ENCODE measurements at regions not wholly inside any gene's neighbourhood (a gene's known extent, or its start where the extent isn't known, plus 50 kb on each side); places are given as distances from the start of the nearest gene placed in this dataset.

DNA sequence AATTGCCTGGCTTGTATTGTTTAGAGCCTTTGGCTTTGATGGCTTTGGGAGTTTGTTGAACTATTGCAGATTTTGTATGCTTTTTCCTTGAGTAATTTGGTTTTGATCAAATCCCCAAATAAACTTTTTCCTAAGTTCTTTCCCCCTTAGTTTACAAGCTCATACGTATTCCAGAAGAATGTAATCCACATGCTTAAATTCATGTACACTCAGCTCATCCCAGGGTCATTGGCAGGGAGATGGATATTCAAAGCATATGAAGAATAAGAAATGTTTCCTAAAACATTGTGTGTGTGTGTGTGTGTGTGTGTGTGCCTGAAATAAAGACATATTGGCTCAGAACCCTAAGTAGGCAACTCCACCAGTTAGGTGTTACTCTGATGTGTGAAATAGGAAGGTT, 89.4 kb downstream of the TMEM30B start:
- DNase-seq, result no peak

- no peak for DNase-seq
Observed at GRCh38 chr14:61190341-61190740, 90.8 kb downstream of the TMEM30B start.

DNA sequence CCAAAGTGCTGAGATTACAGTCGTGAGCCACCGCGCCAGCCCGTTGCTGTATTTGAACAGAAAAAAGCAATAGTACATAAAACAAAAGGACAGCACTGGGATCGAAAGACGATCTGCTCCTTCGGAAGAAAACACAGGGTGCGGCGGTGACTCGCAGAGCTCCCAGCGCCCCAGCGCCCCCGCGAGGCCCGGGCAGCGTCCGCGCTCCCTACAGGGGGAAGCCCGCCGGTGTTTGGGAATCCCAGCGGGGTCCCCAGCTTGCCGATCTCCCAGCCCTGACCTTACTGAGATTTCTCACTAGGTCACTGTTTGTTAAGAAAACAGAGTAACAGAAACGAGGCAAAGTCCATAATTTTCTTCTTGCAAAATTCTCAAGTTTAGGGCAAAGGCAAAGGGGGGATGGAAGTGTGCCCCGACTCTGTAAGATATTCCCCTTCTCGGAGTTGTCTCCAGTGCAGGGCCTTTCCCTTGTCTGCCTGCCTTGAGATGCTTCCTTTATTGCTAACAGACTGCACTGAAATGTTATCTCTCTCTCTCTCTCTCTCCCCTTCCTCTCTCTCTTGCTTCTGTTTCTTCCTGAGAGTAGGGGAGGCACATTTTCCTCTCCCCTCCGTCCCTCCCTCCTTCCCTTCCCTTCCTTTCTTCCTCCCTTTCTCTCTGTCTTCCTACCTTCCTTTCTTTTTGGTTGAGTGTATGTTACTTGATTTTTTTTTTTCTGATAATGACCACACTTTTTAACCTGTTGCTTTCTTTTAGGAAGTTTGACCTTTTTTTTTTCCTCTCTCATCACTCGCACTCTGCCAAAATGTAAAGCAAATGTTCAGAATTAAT, 91.9 kb downstream of the TMEM30B start:
- no peak for DNase-seq

GRCh38 chr14:61188196-61188595, 92.9 kb downstream of the TMEM30B start:
- DNase-seq, result no peak

DNA sequence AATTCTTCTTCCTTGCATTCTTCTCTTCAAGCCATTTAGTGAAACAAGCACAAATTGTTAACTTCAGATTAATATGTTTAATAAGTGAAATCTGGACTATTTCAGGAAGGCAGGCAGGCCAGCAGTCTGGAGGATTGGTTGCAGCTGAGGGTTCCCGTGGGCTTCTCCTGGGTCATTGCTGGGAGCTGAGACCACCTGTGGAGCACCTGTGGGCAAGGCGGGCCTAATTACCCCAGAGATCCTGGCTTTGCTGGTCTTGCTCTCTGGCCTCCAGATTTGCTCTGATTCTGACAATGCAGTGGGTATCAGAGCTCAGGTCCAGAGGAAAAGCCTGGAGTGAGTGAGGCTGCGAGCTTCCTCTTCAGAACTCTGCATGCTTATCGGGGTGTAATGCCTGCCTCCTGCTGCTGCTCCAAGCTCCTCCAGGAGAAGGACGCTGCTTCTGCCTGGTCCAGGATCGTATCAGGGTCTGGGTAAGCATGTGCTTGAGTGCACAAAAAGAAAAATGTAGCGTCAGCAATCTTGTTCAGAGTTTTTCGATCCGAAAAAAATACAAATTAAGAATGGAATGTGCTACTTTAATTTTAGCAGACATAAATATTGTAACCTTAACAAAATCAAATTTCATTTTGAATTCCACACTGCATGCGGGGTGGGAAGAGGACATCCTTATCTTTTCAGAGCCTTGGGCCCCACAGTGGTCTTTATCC, 93.8 kb downstream of the TMEM30B start:
- no peak for DNase-seq

DNA sequence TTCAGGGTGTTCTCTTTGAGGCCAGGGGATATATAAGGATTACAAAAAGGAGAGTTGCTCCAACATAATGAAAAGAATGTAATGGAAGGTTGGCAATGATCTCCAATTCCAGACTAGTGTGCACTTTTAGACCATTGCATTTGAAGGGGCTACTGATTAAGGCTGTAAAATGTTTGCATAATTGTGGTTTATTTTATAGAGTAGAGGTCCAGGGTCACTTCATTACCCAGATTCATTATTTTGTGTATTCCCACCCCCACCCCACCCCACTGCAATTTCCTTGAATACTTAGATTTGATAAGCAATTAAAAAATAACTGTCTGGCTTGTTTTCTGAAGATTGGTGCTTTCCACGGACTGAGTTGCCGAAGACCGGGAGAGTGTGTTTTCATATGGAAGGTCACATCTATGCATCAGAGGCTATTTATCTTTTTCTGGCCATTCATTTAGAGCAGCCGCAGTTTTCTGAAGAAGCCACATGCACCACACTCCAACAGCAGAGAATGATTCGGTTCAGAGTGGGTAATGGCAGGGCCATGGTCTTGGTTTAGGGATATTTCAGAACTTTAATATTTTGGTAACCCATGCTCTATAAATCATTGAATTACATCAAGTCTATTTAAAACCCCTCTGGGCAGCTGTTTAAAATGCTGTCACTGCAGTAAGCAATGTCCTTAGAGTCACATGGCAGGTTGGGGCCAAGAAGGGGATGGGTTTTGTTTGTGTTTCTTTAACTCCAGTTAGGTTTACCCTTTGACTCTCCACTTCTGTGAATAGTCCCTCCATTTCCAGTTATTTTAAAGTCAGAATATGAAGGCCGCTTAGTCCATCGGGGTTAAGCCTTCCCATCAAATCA, 94.6 kb downstream of the TMEM30B start:
- no peak for DNase-seq

GRCh38 chr14:61185534-61185933, 95.6 kb downstream of the TMEM30B start:
- no peak for DNase-seq

GRCh38 chr14:61184112-61184511, 97.0 kb downstream of the TMEM30B start:
- DNase-seq, result no peak

GRCh38 chr14:61183196-61183885, 97.8 kb downstream of the TMEM30B start:
- no peak for DNase-seq

GRCh38 chr14:61179796-61180398, 101.2 kb downstream of the TMEM30B start:
- no peak for DNase-seq

- no peak for DNase-seq
Observed at GRCh38 chr14:61179061-61179690, 102.0 kb downstream of the TMEM30B start.

GRCh38 chr14:61178226-61179060, 102.7 kb downstream of the TMEM30B start:
- DNase-seq, result no peak

- no peak for DNase-seq
Observed at GRCh38 chr14:61177279-61178225, 103.6 kb downstream of the TMEM30B start.

GRCh38 chr14:61176686-61177085, 104.5 kb downstream of the TMEM30B start:
- no peak for DNase-seq

- no peak for DNase-seq
Observed at GRCh38 chr14:61174987-61175386, 106.2 kb downstream of the TMEM30B start.

DNA sequence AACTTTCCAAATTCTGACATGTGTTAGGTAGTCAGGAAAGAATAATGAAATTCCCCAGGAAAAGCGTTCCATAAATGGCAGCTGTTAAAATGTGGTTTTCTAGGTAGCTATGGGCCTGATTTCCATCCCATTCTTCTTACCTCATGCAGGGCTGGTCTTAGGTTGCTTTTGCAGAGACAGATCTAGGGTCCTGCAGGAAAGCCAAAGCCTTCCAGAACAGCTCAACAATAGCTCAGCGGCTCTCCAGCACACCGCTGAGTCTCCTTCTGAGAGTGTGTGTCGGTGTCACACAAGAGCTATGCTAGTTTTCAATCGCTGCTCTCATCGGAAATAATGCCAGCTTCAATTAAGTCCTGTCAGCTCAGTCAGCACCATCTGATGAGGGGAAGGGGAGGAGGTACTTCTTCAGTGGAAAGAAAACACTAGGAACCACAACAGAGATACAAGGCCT, 106.7 kb downstream of the TMEM30B start:
- no peak for DNase-seq

DNA sequence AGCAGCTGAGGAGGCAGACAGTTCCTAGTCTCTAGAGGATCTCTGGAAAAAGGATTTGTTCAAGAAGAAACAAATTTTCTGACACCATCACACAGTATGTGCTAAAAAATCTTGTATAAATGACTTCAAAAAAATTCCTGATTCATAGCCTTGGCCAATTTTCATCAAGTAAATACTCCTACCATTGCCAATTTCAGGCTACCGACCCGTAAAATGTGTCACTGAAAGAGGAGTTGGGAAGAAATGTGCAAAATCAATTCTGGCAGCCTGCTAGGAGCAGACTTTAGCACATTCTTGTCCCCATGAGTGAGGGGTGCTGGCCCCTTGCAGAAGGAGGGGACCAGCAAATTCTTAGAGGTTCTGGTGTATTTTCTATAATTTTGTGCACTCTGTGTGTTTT, 109.4 kb downstream of the TMEM30B start:
- DNase-seq, result no peak

GRCh38 chr14:61168141-61168540, 113.0 kb downstream of the TMEM30B start:
- no peak for DNase-seq

GRCh38 chr14:61167642-61168041, 113.5 kb downstream of the TMEM30B start:
- DNase-seq, result no peak

DNA sequence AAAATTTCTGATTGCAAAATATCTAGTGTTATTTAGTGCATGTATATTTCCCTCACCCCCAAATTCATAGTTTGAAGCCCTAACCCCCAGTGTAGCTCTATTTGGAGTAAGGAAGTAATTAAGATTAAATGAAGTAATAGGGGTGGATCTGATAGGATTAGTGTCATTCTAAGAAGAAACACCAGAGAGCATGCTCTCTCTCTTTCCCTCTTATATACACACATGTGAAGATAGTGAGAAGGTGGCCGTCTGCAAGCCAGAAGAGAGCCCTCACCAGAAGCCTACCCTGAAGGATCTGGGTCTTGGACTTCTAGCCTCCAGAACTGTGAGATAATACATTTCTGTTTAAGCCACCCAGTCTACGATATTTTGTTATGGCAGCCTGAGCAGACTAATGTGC, 120.3 kb downstream of the TMEM30B start:
- no peak for DNase-seq

Data from NCI-H187 treated with DMSO at 0.1 percent for 48 hours (cell line).